GM19023 (cell line): ENCODE measurements at regions not wholly inside any gene's neighbourhood (a gene's known extent, or its start where the extent isn't known, plus 50 kb on each side); places are given as distances from the start of the nearest gene placed in this dataset.
"Not testable (repeated sequence)": the region's sequence is repeated elsewhere in the genome, so short reads cannot be mapped to it uniquely, and the experiment has no call there.

Source experiments
- ATAC-seq: cut with Tn5 transposase; IDR thresholded peaks from one replicate; pipeline ENCODE4 v1.9.1; 2021; ENCODE audit warnings: mild to moderate bottlenecking, moderate library complexity; ENCODE audit not compliant: unreplicated experiment

DNA sequence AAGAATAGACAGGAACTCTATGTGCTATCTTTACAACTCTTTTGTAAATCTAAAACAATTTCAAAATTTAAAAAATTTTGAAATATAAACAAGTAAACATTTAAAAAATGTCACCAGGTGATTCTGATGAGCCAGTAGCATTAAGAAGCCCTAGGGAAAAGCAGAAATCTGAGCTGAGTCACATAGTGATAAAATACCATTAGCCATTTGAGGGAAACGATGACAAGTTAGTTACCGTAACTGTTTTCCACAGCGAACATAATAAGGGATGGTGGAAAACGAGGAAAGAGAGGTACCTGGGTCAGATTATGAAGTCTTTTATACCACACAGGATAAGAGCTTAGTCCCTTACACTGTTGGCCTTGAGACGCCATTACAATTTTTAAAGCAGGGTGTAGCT, 55.5 kb downstream of the PRR15 start:
- ATAC-seq: no peak

DNA sequence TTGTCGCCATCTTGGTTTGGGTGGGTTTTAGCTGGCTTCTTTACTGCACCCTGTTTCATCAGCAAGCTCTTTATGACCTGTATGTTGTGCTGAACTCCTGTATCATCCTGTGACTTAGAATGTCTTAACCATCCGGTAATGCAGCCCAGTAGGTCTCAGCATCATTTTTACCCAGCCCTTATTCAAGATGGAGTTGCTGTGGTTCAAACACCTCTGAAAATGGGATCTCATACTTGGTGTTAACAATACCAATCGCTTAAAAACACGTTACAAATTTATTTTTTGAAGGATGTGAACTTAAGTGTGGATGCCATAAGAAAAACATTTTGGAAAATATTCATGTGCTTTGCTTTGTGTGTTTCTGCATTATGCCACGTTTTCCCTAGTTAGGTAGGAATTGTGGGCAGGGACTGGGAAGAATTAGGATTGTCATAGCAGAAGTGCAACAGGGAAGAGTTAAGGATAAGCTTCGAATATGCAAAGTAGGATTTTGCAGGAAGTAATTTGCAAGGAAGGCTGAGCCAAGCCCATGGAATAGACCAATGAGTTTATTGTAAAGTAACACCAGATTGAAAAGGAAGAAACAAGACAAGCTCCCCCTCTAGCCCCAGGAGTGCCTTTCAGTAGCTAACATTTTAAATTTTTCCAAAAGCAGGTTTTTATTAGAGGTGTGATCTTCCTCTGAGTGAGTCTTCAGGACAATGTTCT, 56.4 kb downstream of the PRR15 start:
- ATAC-seq: no peak

DNA sequence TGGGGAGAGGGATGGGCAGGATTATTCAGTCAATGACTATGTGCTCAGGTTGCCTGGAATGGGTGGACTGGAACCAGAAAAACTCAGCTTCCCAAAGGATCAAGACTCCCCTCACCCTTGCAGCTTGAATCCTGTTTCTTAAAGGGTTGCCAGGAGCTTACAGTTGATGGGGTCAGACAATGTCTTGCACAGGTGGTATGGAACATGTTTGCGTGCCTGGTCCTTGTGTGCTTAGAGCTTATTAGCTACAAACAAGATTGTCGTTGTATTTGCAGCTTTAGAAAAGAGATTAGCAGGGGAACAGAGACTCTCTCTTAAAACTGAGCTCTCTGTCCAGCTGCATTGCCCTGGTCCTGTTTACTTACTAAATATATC, 56.9 kb downstream of the PRR15 start:
- ATAC-seq: no peak

DNA sequence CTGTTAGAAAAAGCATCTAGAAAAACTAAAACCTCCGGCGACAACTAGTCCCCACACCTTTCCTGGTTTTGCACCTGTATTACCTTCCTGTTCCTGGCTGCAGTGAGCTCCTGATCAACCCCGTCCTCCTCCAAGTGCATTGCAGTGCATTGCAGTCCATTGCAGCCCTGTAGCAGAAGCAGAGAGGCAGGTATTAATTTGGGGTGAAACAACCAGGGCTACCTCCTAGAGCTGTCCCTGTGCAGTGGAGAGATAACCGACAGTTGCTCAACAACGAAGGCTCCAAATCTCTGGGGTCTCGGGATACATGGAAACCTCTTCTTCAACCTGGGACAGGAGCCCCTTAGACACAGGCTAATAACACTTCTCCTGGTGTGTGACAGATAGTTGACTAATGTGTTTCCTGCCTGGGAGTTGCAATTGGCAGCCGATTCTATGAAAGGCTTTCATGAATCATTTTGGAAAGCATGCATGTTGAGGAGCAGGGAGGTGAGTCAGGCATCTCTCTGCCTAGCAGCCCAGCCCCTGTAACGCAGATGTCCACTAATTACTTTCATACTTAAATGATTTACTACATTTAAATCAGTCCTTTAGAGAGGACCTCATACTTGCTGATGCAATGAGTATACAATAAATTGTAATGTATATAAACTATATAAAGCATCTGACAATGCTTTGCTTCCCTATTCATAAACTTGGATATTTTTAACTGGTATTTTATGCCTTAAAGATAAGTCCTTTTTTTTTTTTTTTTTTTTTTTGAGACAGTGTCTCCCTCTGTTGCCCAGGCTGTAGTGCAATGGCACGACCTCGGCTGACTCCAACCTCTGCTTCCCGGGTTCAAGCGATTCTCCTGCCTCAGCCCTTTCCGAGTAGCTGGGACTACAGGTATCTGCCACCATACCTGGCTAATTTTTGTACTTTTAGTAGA, 59.0 kb downstream of the PRR15 start:
- no peak for ATAC-seq

DNA sequence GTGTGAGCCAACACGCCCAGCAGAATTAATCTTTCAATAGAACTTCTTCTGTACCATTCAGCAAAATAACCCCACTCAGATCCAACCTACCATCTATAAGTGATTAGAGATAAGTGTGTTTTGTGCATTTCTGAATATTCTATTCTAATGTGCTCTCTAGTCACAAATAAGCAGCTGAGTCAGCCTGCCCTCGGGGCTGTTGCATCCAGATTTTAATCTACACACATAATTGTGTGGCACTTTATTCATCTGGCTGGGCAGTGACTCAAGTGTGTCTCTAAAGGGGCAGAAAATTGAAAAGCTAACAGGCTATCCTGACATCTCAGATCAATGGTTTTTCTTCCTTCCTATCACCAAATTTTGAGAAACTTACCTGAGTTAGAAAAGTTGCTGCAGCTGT, 60.3 kb downstream of the PRR15 start:
- no peak for ATAC-seq

DNA sequence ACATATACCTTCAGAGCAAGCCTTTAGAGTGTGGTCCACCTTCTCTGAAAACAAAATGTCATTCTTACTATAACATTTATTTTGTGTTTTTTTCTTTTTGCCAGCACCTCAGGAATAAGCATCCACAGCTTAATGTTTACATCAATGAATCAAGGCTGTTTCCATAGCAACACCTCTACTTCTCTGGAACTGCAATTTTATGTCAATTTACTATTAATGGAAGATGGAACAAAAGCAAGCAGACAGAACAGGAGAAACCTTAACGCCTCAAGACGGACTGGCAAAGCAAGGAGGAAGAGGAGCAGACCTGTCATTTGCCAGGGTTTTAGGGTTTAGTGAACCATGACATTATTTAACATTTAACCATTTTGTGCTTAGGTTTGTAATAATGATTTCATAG, 63.1 kb downstream of the PRR15 start:
- no peak for ATAC-seq

DNA sequence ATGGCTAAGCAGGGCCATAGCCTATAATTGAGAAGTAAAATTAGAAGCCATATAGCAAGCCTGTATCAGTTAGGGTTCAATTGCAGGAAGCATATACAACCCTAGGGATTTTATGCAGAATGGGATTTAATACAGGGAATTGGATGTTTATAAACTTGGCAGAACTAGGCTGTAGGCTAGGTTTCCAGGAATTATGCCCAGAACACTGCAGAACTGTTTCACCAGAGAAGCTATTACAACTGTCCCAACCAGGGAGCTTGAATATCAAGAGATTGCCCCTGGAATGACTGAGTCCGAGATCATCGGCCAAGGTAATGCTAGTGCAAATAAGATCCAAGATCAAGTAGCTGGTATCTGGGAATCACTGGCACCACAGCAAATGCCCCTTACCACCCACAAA, 64.0 kb downstream of the PRR15 start:
- no peak for ATAC-seq

DNA sequence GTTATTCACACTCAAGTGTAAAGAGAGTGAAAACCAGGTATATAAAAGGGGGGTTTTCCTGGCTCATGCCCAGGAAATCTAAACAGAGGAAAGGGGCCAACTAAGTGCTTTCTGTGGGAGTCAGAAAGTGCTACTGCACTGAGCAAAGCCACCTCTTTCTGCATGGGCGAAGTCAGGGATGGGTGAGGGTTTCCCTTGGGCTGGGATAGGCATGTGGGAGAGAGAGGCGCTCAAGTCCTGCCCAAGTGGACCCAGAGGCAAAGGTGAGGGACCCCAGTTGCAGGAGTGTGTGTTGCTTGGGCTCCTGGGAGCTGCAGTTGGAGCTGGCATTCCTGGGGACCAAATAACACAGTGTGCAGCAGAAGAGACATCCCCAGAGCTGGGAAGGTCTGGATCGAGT, 65.9 kb downstream of the PRR15 start:
- ATAC-seq: no peak

DNA sequence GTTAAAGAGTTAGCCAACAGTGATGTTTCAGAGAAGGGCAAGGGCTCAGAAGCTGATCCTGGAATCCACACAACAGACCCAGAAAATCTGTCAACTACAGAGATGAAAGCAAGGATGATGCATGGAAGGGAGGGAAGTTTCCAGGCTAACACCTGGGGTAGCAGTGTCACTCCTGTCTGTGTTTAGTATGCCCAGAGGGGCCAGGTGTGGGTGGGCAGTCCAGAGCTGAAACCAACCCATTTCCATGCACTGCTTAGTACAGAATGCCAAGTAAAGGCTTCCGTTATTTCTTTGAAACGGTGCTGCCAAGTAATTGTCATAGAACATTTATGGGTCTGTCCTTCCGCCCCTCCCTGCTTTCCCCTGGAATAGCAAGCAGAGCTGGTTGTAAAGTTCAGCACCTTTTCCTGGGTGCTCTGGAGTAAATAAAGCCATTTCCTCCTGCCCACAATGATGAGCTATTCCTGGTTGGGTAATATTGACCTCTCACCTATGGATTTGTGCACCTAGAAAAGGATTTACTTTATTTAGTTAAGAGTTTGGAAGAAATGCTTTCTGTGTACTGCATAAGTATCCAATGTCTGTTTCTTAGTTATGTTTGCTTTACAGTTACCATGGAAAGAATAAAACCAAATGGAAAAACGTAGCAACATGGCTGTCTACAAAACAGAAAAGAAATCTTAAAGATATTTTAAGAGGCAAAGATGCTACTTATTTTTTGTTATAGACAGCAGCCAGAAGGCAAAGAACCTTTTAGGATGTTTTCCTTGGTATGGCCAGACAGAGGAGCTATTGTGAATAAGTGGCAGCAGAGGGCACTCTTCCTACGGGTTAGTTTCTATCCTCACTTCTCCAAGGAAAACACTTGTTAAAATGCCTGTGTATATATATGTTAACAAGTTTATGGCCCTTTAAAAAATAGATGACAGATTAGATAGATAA, 71.7 kb downstream of the PRR15 start:
- ATAC-seq: not testable (repeated sequence)

DNA sequence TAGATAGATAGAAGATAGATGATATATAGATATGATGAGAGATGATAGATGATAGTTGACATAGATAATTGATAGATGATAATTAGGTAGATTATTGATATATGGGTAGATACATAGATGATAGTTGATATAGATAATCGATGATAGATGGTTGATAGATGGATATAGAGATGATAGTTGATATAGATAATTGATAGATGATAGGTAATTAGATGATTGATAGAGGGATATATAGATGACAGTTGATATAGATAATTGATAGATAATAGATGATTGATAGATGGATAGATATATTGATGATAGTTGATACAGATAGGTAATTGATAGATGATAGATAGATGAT, 72.3 kb downstream of the PRR15 start:
- no peak for ATAC-seq

DNA sequence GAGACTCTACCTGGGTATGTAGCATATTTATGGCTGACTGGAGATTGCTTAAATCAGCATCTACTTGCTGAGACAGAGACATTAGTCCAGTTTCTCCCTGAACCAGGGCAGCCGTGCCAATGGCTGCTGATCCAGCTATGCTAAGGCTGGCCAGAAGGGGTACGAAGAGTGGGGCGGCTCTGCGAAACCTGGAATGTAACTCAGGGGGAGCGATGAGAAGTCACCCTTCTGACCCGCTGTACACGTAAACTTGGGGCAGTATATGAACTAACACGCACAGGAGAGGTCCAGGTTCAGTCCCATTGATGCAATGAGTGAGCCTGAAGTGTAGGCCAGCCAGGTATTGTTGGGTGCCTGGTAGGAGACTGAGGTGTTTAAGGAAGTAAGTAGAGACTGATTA, 73.7 kb downstream of the PRR15 start:
- ATAC-seq: no peak

DNA sequence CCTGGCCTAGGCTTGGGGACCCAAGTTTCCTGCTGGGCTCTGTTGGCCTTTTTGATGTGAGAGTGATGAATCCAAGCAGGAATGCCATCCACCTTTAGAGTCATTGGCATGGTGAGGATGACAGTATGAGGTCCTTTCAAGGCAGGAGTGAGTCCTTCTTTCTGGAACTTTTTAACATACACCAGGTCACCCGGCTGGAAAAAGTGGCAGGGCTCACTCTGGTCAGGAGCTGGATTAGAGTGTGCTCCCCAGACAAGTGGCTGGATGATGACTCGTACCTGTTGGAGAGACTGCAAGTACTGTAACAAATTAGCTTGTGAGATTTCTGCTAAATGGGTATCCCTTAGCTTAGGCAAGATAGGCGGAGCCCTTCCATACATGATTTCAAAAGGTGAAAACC, 75.2 kb downstream of the PRR15 start:
- ATAC-seq: not testable (repeated sequence)

DNA sequence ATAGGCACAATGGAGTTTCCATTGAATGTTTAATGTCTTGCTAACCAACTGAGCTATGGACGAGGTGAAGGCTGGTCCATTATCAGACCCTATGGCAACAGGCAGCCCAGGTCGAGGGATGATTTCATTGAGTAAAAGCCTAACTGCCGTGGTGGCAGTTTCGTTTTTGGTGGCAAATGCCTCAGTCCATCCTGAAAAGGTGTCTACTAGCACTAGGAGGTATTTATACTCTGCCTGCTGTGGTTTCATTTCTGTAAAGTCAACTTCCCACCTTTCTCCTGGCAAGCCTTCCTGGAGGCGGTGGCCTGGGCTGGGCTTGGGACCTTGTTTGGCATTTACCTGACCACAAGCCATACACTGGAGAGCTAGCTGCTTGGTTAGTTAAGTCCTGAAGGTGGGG, 75.8 kb downstream of the PRR15 start:
- ATAC-seq: no peak

DNA sequence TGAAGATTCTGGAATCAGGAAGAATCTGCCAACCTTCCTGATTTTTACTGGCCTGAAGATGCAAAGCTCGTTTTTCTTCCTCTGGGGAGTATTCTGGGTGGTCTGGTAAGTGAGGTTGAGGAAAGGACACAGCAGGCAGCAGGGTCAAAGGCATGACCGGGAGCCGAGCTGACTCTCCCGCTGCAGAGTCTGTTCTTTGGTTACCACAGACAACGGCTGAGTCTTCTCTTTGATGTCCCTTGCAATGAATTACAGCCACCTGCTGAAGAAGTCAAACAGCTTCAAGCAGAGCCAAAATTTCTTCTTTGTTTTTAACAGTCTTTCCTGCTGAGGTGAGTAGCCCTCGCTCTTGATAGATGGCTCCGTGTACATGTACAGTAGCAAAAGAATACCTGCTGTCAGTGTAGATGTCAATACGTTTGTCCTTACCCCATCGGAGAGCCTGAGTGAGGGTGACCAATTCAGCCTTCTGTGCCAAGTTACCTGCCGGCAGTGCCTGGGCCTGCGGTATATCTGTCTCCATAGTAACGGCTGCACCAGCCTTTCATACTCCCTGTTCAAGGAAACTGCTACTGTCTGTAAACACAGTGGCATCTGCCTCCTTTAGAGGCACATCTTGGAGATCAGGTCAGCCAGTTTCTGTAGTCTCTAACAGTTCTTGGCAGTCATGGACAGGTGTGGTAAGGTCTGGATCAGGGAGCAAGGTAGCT, 76.4 kb downstream of the PRR15 start:
- ATAC-seq: no peak

DNA sequence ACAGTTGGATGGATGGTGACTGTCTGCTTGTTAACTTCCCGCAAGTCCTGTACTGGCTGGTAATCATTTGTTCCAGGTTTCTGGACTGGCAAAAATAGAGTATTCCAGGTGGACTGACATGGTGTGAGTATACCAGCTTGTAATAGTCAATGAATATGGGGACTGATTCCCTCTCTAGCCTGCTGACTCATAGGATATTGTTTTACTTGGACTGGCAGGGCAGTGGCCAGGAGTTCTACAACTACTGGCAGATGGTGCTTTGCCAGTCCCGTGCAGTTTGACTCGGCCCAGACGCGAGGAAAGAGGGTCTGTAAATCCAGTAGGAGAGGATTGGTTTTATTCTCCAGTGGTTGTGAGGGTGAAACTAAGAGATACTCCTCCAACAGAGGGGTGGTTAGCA, 78.0 kb downstream of the PRR15 start:
- ATAC-seq: no peak

DNA sequence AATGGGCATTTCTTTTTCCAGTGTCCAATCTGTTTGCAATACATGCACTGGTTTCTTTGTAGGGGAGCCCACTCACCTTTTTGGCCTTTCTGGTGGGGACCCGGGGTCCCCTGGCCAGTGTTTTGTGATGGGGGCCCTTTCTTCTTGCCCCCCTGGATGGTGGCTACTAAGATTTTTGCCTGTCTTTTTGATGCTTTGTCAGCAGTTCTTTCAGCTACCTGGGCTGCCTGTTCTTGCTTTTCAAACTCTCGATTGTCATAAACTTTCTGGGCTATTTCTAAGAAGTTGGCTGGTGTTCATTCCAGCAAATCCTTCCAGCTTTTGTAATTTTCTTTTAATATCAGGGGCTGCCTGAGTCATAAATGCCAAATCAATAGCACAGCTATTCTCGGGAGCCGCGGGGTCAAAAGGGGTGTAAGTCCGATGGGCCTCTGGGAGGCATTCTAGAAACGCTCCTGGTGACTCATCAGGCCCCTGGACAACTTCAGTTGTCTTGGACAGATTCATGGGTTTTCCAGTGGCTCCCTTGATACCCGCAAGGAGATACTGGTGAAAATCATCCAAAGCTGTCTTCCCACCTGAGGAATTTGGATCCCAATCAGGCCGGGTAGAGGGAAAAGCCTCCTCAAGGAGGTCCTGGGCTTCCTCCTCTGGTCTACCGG, 79.0 kb downstream of the PRR15 start:
- no peak for ATAC-seq

DNA sequence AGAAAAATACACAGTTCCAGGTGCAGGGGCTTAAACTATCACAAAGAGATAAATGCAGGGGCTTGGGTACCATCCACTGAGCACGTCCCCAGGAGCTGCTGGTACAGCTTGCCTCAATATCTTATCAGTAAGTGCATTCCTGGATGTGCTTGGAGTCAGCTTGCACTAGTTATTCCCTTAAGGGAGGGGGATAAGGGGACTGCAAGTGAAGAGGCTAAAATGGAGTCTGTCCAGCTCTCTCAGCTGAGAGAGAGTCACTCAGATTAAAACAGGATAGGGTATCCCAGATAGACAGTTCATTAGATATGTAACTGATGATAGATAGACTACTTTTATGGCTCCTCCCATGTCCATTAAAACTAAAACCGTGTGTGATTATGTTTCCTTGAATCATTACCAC, 82.5 kb downstream of the PRR15 start:
- ATAC-seq: not testable (repeated sequence)

DNA sequence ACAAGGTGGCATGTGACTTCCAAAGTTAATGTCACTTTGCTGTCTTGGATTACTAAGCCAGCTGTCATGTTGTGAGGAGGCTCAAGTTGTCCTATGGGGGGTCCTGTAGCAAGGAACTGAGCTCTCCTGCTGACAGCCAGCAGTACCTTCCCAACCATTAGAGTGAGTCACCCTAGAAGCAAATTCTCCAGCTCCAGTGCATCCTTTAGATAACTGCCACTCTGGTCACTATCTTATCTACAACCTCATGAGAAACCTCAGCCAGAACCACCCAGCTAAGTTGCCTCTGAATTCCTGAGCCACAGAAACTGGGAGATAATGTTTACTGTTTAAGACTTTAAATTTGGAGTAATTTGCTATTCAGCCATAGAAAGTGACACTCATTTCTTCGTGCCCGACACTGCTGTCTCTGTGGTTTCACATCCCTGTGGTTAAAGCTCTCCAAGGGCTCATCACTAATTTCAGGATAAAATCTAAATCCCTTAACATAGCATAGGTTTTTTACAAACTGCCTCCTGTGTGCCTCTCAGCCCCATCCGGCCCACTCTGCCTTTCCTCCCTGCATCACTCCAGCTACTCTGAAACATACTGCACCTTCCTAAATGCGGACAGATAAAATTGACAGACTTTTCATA, 83.5 kb downstream of the PRR15 start:
- ATAC-seq: no peak

DNA sequence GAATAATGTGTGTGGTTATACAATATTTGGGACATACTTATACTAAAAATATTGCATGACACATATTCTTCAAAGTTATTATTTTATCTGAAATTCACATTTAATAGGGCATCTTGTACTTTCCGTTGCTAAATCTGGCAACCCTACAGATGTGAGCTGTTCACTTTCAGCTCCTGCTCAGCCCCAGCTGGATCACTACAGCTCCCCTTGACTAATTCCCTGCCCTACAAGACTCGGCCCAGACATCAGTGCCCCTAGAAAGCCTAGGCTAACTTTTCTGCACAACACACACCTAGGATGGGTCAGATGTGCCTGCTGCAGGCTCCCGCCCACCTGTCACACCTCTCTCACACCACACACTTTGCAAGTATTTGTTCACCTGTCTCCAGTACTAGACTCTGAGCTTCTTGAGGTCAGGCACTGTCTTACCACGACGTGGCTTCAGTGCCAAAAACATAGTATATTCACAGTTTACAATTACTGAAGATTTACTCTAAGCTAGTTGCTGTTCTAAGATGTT, 84.1 kb downstream of the PRR15 start:
- ATAC-seq: not testable (repeated sequence)
